HPDE6-E6E7 (cell line): ENCODE measurements at regions not wholly inside any gene's neighbourhood (a gene's known extent, or its start where the extent isn't known, plus 50 kb on each side); places are given as distances from the start of the nearest gene placed in this dataset.

Experiments
- DNase-seq: peaks from one replicate; pipeline ENCODE4 v3.0.0; 2011; ENCODE audit warnings: missing footprints; ENCODE audit errors: extremely low spot score

- DNase-seq: no peak
These were observed 217.4 kb upstream of the RTL1 start for GRCh38 chr14:101120641-101121507.

GRCh38 chr14:101121508-101122139, 218.1 kb upstream of the RTL1 start:
- no peak for DNase-seq

- DNase-seq: no peak
These were observed 219.0 kb upstream of the RTL1 start for GRCh38 chr14:101122237-101123141.

GRCh38 chr14:101123618-101124510, 220.3 kb upstream of the RTL1 start:
- DNase-seq: no peak

GRCh38 chr14:101124815-101125214, 221.3 kb upstream of the RTL1 start:
- DNase-seq: no peak

GRCh38 chr14:101125313-101125712, 221.8 kb upstream of the RTL1 start:
- no peak for DNase-seq

- no peak for DNase-seq
These were observed 222.5 kb upstream of the RTL1 start for GRCh38 chr14:101125719-101126651.

- DNase-seq: no peak
These were observed 223.2 kb upstream of the RTL1 start for GRCh38 chr14:101126731-101127130.

GRCh38 chr14:101127224-101127623, 223.7 kb upstream of the RTL1 start:
- DNase-seq: no peak

- DNase-seq: no peak
These were observed 225.2 kb upstream of the RTL1 start for GRCh38 chr14:101128478-101129321.

GRCh38 chr14:101129521-101130167, 226.1 kb upstream of the RTL1 start:
- no peak for DNase-seq

- DNase-seq: no peak
These were observed 227.3 kb upstream of the RTL1 start for GRCh38 chr14:101130861-101131260.

- DNase-seq: no peak
These were observed 228.0 kb upstream of the RTL1 start for GRCh38 chr14:101131451-101131916.

GRCh38 chr14:101132051-101132571, 228.6 kb upstream of the RTL1 start:
- DNase-seq: no peak

GRCh38 chr14:101132588-101132987, 229.1 kb upstream of the RTL1 start:
- no peak for DNase-seq

- DNase-seq: no peak
These were observed 229.5 kb upstream of the RTL1 start for GRCh38 chr14:101133068-101133467.

GRCh38 chr14:101134161-101134631, 230.7 kb upstream of the RTL1 start:
- no peak for DNase-seq

- no peak for DNase-seq
These were observed 231.4 kb upstream of the RTL1 start for GRCh38 chr14:101134851-101135433.
